Heart left ventricle (tissue), 16 donors: ENCODE measurements at regions not wholly inside any gene's neighbourhood (a gene's known extent, or its start where the extent isn't known, plus 50 kb on each side); places are given as distances from the start of the nearest gene placed in this dataset.

ENCODE experiments used
- ATAC-seq, 4 donors: fragments of 200-7000 bp; cut with Tn5 transposase; one replicate each; pipeline ENCODE4 v1.9.1; 2020 to 2022; ENCODE audit warnings: moderate library complexity in 4 of 4, mild to moderate bottlenecking in 3 of 4, moderate number of reproducible peaks in 1 of 4
- DNase-seq, 5 donors: peaks; one replicate each; pipeline ENCODE4 v3.0.0-alpha.2; 2020
- H3K27ac ChIP-seq, 12 donors: fragments of 200-600 bp; sonication (generic) in 4 of 12; one replicate each; pipeline versions ENCODE4 v1.5.0 to v1.8.0; 2016 to 2022; ENCODE audit warnings: mild to moderate bottlenecking in 2 of 12
- H3K27me3 ChIP-seq, 9 donors: fragments of 200-600 bp; sonication (generic) in 2 of 9; one replicate each; pipeline versions ENCODE4 v1.5.1 to v1.8.0; 2016 to 2022; ENCODE audit warnings: mild to moderate bottlenecking in 3 of 9
- H3K36me3 ChIP-seq, 9 donors: fragments of 200-600 bp; sonication (generic) in 2 of 9; one replicate each; pipeline versions ENCODE4 v1.5.0 to v1.8.0; 2018 to 2022; ENCODE audit warnings: mild to moderate bottlenecking in 2 of 9
- H3K4me1 ChIP-seq, 12 donors: fragments of 200-600 bp; sonication (generic) in 4 of 12; one replicate each; pipeline versions ENCODE4 v1.5.0 to v1.8.0; 2016 to 2022; ENCODE audit warnings: mild to moderate bottlenecking in 3 of 12
- H3K4me3 ChIP-seq, 12 donors: fragments of 200-600 bp; sonication (generic) in 4 of 12; one replicate each; pipeline versions ENCODE4 v1.5.0 to v1.8.0; 2017 to 2022; ENCODE audit warnings: mild to moderate bottlenecking in 9 of 12, moderate library complexity in 4 of 12
- H3K9me3 ChIP-seq, 12 donors: fragments of 200-600 bp; sonication (generic) in 4 of 12; one replicate each; pipeline versions ENCODE4 v1.5.0 to v1.8.0; 2016 to 2022; ENCODE audit warnings: mild to moderate bottlenecking in 1 of 12
- CTCF ChIP-seq, 12 donors: fragments of 200-600 bp; sonication (generic) in 4 of 12; IDR thresholded peaks; one replicate each; pipeline versions ENCODE4 v1.5.0 to v1.8.0; 2018 to 2022; ENCODE audit warnings: antibody characterized with exemption in 12 of 12, mild to moderate bottlenecking in 5 of 12
- POLR2A ChIP-seq, 2 donors: fragments of 450-650 bp; IDR thresholded peaks; one replicate each; pipeline ENCODE4 v1.6.1; 2017; ENCODE audit warnings: antibody characterized with exemption in 2 of 2, mild to moderate bottlenecking in 2 of 2, moderate library complexity in 2 of 2
- WGBS, 4 donors: extraction: QIAGEN DNeasy Blood & Tissue Kit in 2 of 4; methylation state at CpG; one replicate each; pipeline versions ENCODE4 v1.1.5 to v1.1.7; 2013 to 2018; 5-methylcytosine and 5-hydroxymethylcytosine counted together
- intact Hi-C, 10 donors: fragments of 100-400 bp; cut with DNase I; formaldehyde crosslinking; loops; one replicate each; pipeline versions ENCODE4 v1.11.1 to v1.14.2; 2022
- donor health status: ischemic (EF 13 %, LVEDD 7.1; RV severe dilation, severe dysfunction).
- donor health status: healthy with polysubstance abuse.
- donor health status: DM: no; HTN: yes; CAD: no.
- donor health status: DM: no; HTN: no; CAD: no.
- donor health status: ischemic (EF 25% LVEDD 6.9; RV normal size, moderate dysfunction).
- donor health status: ischemic (EF 25% LVEDD 5.7; RV mildly dilated, moderate dysfunction).
- donor health status: healthy.
- donor health status: DM: yes; HTN: yes; CAD: no.
- donor health status: ischemic (EF 35%, LVEDD 5.7; RV mildly dilated, moderate dysfunction).
- donor health status: nonischemic (EF 11% LVEDD 7.7; RV severe dilation, severe dysfunction).
- donor health status: DM: yes; HTN: yes; CAD: no.
- donor health status: PGD.
- donor health status: ischemic (EF 29% LVEDD 5.4; RV normal size, mild dysfunction).
- donor health status: nonischemic (EF 23%, LVEDD 6.1; RV moderate dilation, normal function).

GRCh38 chr13:73610799-73611592 is 523.2 kb downstream of the KLF12 start:
- no peaks in the 10 kb centered on the region for H3K27me3 ChIP-seq
- intact Hi-C loops: no loop called here
- H3K9me3 ChIP-seq: peaks cover 0 to 7% (median 0%) of the 10 kb centered on the region in 12 donors
- H3K36me3 ChIP-seq: no peaks in the 10 kb centered on the region
- no peak overlapping the region for H3K27ac ChIP-seq
- no peak for TF ChIP-seq CTCF (IDR thresholded peaks at IDR 0.05)
- no peak for TF ChIP-seq POLR2A (IDR thresholded peaks at IDR 0.05)
- ATAC-seq (no peak), DNase-seq (no peak)
- no peaks in the 10 kb centered on the region for H3K4me1 ChIP-seq
- no peak overlapping the region for H3K4me3 ChIP-seq
- WGBS, 4 donors: 80 to 85% (median 81%) methylated on average over 6 of the region's 6 CpGs

GRCh38 chr13:73608711-73609485 is 525.3 kb downstream of the KLF12 start:
- no peaks in the 10 kb centered on the region for H3K36me3 ChIP-seq
- DNase-seq: no peak
- no peak overlapping the region for H3K4me3 ChIP-seq
- intact Hi-C loops: no loop called here
- peaks cover 0 to 14% (median 0%) of the 10 kb centered on the region in 12 donors for H3K9me3 ChIP-seq
- no peak for ATAC-seq
- H3K27ac ChIP-seq: no peak overlapping the region
- no peaks in the 10 kb centered on the region for H3K4me1 ChIP-seq
- no peaks in the 10 kb centered on the region for H3K27me3 ChIP-seq
- 81 to 88% (median 84%) methylated on average over 7 of the region's 7 CpGs for WGBS, 4 donors
- TF ChIP-seq POLR2A (IDR thresholded peaks at IDR 0.05) (no peak), CTCF (IDR thresholded peaks at IDR 0.05) (no peak)

- TF ChIP-seq POLR2A (IDR thresholded peaks at IDR 0.05) (no peak), CTCF (IDR thresholded peaks at IDR 0.05) (no peak)
- no peak overlapping the region for H3K27ac ChIP-seq
- no peaks in the 10 kb centered on the region for H3K4me1 ChIP-seq
- DNase-seq (no peak), ATAC-seq (no peak)
- WGBS, 4 donors: 68 to 87% (median 82%) methylated on average over 2 of the region's 2 CpGs
- H3K36me3 ChIP-seq: no peaks in the 10 kb centered on the region
- intact Hi-C loops: no loop called here
- peaks cover 0 to 15% (median 0%) of the 10 kb centered on the region in 12 donors for H3K9me3 ChIP-seq
- H3K4me3 ChIP-seq: no peak overlapping the region
- no peaks in the 10 kb centered on the region for H3K27me3 ChIP-seq
These were observed 526.1 kb downstream of the KLF12 start for GRCh38 chr13:73608157-73608516.

- Histone ChIP-seq H3K4me1 (no peaks in the 10 kb centered on the region), H3K27ac (no peak overlapping the region), H3K9me3 (peaks cover 0 to 11% (median 0%) of the 10 kb centered on the region in 12 donors), H3K36me3 (no peaks in the 10 kb centered on the region), H3K27me3 (no peaks in the 10 kb centered on the region), H3K4me3 (no peak overlapping the region)
- ATAC-seq (no peak), DNase-seq (no peak)
- no peak for TF ChIP-seq POLR2A (IDR thresholded peaks at IDR 0.05)
- no peak for TF ChIP-seq CTCF (IDR thresholded peaks at IDR 0.05)
- 81 to 88% (median 84%) methylated on average over 6 of the region's 6 CpGs for WGBS, 4 donors
- intact Hi-C loops: no loop called here
These were observed 526.6 kb downstream of the KLF12 start for GRCh38 chr13:73607489-73608156.
